Renal cortical epithelial cell (primary cell): ENCODE measurements at regions not wholly inside any gene's neighbourhood (a gene's known extent, or its start where the extent isn't known, plus 50 kb on each side); places are given as distances from the start of the nearest gene placed in this dataset.

ENCODE experiments used
- DNase-seq: peaks from one replicate; pipeline ENCODE4 v3.0.0-alpha.2; 2011; ENCODE audit warnings: low read depth

DNA sequence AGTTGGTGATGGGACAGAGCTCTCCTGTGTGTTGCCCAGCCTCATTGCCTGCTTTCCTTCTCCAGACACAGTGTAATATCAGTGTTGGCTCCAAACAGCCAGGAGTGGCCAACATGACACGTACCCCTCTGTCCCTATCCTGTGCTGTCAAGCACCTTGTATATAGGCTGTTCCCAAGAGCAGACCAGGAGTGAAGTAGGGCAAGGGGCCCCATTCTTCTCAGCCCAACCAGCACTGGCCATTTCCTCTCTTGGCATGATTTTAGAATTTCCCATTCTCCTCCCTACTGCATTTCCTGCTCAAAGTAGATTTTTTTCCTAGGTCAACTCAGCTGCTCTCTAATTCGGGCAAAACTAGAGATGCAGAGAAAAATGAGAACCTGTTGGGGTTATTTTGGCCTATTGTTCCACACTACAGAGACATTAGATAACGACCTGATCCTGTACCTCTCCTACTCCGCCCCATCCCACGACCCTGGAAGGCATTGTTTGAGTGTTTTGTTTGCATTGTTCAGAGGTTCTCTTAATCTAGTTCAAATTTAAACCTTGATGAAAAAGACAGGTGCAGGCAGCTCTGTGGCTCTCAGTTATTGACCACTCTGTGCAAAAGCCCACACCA is 95.6 kb downstream of the RASSF10 start:
- DNase-seq = no peak

DNA sequence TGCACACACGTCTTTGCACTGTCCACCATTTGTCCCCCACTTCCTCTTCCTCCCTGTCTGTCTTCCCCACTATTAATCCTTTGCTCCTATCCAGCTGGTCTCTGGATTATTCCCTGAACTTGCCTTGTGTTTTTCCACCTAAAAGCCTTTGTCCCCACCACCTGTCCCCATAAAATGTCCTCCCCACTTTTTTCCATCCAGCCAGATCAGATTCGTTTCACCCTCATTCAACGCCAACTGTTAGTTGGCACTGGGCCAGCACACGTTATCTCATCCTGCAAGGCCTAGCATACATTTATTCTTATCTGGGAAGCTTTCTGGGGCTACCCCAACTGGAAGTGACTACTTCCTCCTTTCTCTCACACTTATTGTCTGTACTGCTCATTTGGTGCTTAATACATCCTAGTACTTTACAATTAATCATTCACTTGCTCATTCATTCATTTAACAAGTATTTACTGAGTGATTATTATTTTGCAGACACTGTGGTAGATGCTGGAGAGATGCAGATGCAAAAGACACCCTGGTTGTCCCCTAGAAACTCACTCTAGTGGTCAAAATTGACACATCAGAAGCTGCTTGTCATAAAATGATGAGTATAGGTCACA is 96.2 kb downstream of the RASSF10 start:
- DNase-seq = no peak

DNA sequence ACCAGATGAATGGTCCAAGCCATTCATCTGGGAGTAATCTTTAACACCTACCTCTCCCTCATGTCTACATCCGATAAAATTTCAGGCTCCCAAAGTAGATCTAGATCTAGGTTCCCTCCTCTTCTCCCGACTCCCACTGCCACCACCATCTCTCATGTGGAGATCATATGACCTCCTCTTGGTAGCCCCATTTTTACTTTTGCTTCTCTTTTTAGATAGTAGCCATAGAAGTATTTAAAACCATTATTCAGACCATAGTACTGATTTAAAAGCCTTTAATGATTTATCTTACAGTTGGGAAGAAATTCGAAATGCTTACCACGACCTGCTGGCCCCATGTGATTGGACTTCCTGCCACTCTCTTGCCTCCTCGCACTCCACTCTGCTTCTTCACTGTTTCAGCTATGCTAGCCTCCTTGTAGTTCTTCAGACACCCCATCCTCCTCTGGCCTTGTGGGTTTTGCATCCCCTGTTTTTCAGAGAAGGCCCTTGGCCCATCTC is 98.5 kb downstream of the RASSF10 start:
- DNase-seq = no peak

DNA sequence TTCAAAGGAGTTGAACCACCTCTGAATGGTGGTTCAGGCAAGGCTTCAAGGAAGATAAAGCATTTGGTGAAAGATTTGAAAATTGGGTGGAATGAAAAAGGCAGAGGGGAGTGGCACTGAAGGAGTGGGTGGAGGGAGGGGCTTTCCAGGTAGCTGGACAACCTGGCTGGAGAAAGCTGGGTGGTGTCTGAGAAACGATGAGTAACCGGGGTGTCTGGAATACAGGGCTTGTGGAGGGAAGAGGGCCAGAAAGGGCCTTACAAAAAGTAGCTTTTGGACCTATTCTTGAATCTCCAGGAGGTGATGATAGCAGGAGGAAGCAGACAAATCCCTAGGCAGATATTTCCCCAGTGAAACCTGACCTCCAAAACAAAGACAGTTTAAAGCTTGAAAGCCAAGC is 99.3 kb downstream of the RASSF10 start:
- DNase-seq = no peak

DNA sequence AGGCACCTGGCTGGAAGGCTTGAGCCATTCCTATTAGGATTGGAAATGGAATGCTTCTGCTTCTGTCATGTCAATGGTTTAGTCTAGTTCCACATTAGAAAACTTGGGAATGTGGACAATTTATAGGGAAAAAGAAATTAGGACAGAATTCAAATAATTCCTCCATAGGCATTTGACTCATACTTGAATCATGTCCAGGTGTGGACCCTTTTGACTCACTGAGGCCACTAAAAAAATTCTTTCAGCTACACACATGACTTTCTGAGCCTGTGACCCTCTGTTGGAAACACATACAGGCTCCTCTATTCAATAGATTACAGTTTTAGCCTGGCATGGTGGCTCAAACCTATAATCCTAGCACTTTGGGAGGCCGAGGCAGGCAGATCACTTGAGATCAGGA is 100.5 kb downstream of the RASSF10 start:
- DNase-seq = no peak

DNA sequence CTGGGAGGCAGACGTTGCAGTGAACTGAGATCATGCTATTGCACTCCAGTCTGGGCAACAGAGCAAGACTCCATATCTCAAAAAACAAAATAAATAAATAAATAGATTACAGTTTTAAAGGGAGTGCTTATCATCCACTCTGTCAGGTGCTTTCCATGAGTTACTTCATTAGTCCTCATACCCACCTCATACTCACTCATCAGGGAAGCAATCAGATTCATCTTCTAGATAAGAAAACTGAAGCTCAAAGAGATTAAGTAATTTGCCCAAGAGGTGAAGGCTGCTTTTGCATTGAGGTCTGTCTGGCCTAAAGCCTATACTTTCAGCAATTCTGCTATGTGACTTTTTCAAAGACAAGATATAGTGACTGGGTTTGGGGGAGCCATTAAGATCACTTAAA is 101.0 kb downstream of the RASSF10 start:
- DNase-seq = no peak

DNA sequence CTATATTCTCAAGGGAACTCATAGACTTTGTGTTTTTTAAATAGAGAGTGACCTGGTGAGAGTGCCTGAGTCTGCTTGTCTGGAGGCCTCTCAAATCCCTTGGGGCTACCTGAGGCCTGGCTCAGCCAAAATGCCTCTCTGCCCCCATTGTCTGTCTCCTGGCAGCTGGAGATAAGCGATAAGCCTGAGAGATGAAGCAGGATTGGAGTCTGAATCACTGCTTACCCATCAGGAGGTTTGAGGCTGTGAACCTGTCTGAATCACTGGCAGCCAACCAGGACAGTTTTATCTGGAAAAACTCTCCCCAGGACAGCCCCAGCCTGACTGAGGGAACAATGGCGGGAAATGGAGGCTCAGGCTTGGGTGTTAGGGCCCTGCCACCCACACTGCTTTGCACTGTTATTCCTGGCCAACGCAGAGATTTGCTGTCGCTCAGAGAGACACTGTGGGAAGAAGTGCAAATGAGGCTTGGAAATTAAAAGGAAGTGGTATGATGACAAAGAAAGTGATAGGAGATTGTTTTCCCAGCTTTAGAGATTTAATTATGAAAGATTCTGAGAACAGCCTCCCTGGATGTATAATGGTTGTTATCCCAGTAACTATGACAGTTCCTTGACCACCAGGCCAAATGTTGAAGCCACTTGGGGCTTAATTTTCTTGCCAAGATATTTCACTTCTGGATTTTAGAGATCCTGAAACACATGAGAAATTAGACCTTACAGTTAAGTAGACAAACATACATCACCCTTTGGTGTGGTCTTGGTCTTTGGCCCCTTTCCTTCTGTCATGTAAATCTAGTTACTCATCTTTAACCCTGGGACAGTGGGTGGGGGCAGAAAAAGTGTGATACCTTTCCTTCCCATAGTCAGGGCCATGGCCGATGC is 102.1 kb downstream of the RASSF10 start:
- peak; percentile 79 for DNase-seq

DNA sequence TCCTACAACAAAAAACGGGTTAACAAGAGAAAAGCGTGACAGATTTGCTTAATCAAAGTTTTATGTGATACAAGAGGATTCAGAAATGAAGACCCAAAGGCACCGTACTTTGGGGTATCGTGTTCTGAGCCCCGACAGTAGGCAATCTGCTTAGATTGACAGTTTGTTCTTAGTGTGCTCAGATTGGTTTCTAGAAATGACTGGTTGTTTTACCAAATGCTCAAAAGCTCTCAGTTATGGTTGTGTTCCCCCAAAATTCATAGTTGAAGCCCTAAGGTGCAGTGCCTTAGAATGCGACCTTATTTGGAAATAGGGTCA is 102.7 kb downstream of the RASSF10 start:
- DNase-seq = no peak

DNA sequence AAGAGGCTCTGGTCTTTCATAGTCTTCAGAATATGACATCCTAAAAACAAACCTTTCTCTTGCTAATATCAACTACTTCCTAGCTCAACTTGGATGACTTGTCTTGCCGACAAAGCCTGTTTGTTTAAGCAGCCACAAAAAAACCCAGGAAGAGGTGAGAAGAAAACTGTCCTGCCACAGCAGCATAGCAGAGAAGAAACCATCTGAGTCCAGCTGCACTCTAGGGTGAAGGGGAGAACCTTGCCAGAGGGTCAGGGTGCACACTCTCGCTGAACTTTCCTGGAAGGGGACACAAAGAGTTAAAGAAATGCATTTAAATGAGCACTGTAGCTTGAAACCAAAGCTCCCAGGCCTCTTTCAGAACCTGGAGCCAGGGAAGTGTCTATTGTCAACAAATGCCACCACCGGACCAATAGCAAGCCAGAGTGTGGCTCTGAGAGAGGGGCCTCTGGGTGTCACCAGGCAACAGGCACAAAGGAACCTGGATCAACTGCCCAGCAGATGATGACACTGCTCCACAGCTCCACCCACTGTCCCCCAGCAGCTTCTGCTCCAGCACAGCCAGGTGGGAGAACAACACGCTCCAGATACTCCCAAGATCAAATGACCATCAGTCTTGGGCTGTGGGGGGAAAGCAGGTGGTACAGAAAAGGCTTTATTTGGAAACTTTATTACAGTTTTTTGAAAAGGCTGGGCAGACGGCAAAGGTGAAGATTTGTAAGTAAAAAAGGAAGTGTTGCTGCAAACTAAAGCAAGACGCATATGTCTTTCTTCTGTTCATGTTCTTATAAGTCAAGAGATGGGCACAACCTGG is 105.7 kb downstream of the RASSF10 start:
- DNase-seq = peak; percentile 59

DNA sequence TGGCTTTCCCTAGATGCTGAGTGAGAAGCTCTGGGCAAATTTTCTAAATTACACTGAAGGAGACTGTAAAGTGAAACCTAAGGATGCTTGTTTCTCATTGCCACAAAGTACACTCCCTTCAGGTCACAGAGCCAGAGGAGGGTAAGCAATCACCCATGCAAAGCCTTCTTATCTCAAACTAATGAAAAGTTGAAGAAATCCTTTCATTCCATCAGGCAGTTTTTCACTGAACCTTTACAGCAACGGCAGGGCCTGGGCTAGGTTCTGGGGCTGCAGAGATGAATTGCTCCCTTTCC is 106.2 kb downstream of the RASSF10 start:
- DNase-seq = no peak

DNA sequence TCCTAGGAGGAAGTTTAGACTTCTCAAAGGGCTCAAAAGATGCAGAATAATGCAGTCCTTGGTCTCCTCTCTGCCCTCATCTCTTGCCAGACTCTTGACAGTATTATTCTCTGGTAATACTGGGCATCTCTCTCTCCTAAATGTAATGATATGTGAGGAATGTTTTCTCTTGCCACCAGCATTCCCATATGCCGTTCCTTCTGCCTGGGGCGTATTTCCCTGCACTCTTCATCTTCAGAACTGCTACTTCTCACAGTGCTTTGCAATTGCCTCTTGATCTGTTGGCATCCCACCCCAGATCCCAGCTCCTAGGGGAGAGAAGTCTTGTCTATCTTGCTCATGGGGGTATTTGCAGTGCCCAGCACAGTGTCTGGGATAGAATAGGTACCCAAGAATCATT is 107.4 kb downstream of the RASSF10 start:
- no peak for DNase-seq

DNA sequence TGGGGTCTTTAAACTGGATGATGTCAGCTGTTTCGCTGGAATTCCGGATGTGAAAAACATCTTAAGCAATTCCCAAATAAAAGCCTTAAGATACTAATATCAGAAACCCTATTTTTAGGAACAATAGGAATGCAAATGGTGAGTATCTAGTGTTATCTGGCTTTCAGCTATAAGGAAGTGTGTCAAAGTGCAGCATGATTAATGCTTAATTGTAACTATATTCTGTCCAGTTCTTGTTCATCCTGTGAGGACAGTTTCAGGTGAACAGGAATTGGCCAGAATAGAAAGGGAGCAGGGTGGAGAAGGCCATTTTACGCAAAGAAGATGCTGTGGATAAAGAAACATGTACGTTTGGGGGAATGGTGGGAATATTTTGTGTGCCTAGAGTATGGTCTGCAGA is 108.2 kb downstream of the RASSF10 start:
- no peak for DNase-seq

DNA sequence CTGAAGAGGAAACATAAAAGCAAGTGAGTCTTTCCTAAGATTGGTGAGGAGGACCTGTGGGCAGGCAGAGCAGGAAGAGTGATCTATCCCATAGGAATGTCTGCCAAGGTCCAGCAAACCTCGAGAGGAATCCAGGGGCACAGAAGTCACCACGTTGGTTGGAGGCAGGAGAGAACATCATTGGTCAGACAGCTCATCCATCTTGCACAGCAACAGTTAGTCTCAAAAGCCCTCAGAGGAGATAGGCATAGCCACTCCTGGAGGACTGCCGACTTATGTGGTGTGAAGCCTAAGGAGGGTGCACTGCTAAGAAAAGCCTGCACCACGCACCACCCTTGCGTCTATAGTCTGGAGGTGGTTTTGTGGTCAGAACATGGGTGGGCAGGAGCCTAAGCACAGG is 109.1 kb downstream of the RASSF10 start:
- peak; percentile 100 for DNase-seq

DNA sequence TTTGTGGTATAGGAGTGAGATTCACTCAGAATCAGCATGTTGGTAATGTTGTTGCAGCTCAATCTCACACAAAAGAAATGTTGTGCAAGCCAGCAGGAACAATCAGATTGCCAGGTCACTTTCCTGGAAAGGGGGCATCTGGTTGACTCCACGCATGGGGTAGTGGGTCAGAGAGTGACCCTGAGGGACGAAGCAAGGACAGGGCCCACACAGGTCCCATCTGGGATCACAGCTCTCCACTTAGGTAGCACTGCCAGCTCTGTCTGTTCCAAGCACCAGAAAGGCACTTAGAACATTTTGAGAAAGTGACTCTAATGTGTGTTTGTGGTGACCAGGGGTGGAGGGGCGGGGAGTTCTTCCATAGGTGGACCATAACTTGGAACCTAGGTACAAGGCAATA is 109.5 kb downstream of the RASSF10 start:
- DNase-seq = no peak

DNA sequence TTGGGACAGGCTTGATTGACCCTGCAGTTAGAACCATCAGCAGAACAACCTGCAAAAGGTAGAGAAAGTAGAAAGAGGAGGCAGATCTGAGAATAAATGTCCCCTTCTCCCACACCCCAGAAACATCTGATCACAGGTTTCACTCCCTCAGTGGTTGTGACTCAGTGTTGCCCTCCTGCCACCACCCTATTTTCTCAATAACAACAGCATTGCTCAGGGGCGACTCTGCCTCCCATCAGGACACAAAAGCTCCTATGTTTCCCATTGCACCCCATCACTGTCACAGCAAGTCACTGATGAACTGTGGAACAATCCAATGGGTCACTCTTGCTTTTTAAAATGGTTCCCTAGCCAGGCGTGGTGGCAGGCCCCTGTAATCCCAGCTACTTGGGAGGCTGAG is 110.2 kb downstream of the RASSF10 start:
- peak; percentile 68 for DNase-seq

DNA sequence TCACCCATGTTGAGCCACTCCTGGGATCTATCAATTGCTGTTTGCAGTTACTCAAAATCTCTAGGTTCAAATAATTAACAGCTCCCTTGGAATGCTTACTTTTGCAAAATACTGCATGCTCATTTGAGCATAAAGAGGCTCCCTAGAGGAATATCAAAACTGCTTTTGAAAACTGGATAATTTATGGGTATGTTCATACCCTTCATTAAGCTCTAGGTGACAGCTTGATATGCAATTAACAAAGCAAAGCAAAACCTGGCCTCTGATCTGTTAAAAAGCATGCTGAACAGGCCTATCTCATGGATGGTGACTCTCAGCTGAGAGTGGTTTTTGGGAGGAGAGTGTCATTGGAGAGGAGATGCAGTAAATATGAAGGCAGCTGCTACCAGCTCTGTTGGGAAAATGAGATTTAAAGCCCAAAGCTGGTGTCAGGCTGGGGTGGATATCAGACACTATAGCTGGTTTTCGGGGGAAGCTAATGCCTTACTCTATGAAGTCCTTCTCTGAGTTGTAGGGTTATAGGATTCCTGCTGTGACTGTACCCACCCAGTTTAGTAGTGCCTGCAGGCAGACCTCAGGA is 110.9 kb downstream of the RASSF10 start:
- DNase-seq = peak; percentile 67

DNA sequence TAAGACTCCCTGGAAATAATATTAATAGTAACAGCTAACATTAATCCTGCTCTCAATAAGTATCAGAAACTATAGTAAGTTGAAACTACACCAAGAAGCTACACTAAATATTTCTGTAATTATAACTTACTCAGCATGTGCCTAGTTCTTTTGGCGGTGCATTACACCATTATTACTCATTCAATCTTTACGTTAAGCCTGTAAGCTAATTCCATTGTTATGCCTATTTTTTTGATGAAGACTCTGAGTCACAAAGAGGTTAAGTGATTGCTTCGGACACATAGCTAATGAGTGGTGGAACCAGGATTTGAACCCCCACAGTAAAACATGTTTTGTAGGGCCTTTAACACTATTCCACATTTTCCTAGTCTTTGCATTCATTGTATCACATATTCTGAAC is 111.6 kb downstream of the RASSF10 start:
- peak; percentile 68 for DNase-seq

DNA sequence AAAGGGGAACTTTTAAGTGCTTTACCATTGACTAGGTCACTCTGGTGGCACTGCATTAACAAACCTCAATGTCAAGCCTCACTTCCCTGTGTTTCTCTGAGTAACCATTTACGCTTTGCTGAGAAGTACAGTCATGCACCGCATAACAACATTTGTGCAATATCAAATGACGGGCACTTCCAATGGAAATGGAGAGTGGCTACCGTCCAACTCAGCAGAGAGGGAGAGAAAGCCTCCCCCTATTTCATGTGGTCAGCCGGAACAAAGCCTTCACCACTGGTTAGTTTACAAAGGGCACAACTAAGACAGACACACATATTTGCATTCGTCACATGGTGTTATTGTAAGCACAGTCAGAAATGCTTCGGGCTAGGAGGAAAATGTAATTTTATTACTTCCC is 117.3 kb downstream of the RASSF10 start:
- peak; percentile 100 for DNase-seq

DNA sequence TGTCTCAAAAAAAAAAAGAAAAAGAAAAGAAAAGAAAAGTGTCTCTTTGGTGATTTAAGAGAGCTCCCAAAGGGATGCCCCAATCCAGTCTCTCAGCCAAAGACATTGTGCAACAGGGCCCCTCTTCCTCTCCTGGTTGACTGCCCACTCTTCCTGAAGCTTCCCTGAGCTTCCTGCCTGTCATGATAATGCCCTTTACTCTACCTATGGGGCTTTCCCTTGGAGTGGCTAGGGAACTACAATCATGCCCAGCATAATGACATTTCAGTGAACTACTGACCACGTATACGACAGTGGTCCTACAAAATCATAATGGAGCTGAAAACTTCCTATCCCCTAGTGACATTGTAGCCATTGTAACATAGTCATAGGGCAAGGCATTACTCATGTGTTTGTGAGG is 118.0 kb downstream of the RASSF10 start:
- DNase-seq = no peak

DNA sequence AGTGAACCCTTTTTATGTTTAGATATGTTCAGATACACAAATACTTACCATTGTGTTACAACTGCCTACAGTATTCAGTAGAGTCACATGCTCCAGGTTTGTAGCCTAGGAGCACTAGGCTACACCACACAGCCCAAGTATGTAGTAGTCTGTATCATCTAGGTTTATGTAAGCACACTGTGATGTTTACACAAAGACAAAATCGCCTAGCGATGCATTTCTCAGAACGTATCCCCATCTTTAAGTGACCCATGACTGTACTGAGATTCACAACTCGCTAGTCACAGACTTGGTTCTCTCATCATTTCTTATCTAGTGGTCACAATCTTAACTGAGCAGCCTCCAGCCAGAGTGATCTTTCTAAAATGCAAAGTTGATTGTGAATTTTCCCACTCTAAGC is 119.2 kb downstream of the RASSF10 start:
- DNase-seq = no peak

DNA sequence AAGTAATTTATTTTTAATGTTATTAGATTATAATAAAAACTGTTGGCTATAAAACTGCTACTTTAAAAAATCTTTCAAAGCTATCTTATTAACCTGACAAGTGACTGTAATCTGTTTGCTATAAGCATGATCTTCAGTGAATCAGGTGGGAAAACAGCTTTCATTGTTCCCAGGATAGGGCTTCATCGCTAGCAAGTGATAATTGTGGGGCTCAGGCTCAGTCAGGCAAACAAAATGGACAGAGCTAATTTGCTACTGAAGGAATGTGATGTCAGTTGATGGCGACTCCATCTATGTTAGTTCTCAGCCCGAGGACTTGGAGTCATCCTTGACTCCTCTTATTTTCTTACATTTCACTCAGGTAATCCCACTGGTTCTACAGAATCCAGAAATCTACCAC is 125.0 kb downstream of the RASSF10 start:
- no peak for DNase-seq

DNA sequence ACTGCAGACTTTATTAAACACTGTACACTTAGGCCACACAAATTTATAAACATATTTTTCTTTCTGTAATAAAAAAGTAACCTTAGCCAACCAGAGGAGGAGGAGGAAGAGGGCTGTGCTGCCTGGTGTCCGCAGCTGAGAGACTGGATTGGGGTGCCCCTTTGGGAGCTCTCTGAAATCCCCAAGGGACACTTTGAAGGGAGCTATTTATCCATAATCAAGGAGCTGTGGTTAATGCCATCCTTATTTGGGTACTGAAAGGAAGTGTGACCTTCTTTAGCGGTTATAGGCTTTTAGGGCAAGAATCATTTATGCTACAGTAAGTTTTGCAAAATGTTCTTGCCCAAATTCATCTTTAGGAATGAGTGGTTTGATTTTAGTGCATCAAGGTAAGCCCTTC is 125.8 kb downstream of the RASSF10 start:
- DNase-seq = no peak
